ENCODE measurements at regions not wholly inside any gene's neighbourhood (a gene's known extent, or its start where the extent isn't known, plus 50 kb on each side); places are given as distances from the start of the nearest gene placed in this dataset.

DNA sequence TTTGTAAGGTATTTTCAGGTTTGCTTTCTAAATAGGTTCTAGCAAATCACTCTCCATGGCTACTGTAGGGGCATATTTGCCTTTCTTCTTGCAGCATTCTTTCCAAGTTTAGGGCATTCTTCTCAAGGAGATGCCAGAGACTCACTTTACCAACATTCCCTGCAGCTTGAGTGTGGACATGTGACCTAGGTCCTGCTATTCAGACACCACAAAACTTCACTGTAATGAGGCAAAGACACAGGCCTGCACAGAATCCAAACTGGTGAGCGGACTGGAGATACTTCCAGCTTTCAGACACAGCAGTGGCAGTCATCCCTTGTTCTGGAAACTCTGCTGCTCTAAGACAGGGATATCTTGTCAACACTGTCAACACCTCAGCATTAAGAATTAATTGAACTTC, 146.4 kb upstream of the PFN2 start:
- no peak overlapping the region for H3K4ac ChIP-seq (ENCODE audit: low read depth, low read length)
- WGBS (ENCODE audit: extremely low coverage, insufficient read length, low lambda C conversion rate): no CpG with 5 or more reads among the region's 1 CpG
- H3T11ph ChIP-seq (ENCODE audit: low read length): no peak overlapping the region
- TF ChIP-seq, protein P1, sequence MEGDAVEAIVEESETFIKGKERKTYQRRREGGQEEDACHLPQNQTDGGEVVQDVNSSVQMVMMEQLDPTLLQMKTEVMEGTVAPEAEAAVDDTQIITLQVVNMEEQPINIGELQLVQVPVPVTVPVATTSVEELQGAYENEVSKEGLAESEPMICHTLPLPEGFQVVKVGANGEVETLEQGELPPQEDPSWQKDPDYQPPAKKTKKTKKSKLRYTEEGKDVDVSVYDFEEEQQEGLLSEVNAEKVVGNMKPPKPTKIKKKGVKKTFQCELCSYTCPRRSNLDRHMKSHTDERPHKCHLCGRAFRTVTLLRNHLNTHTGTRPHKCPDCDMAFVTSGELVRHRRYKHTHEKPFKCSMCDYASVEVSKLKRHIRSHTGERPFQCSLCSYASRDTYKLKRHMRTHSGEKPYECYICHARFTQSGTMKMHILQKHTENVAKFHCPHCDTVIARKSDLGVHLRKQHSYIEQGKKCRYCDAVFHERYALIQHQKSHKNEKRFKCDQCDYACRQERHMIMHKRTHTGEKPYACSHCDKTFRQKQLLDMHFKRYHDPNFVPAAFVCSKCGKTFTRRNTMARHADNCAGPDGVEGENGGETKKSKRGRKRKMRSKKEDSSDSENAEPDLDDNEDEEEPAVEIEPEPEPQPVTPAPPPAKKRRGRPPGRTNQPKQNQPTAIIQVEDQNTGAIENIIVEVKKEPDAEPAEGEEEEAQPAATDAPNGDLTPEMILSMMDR (conservative IDR thresholded peaks at IDR 0.05): no peak
- H3K9me3 Mint-ChIP-seq: peaks cover 2 to 3% of the 10 kb centered on the region in 2 experiments; a peak in 2 of 5 replicates
- no peak for DNase-seq
- peaks cover 0 to 8% (median 4%) of the 10 kb centered on the region in 3 experiments; a peak in 4 of 7 replicates for H3K36me3 Mint-ChIP-seq (ENCODE audit: insufficient read depth in 1 of 3, low read depth in 3 of 3)
- no peak overlapping the region for H3K18ac ChIP-seq (ENCODE audit: insufficient read length, low read depth, low read length)
- peaks cover 9% of the 10 kb centered on the region; the same call in 1 of the 2 replicates for H3K4me1 ChIP-seq (ENCODE audit: insufficient read depth, low read length)
- H3K14ac ChIP-seq (ENCODE audit: insufficient read depth, low read length): no peak overlapping the region
- no peaks in the 10 kb centered on the region for H3K27me3 ChIP-seq (ENCODE audit: insufficient read depth, low read length)
- H2BK5ac ChIP-seq (ENCODE audit: insufficient read length, low read length): no peak overlapping the region
- peaks cover 48% of the 10 kb centered on the region in 2 experiments for H3K4me1 Mint-ChIP-seq
- no peak overlapping the region for H2BK15ac ChIP-seq (ENCODE audit: low read depth, low read length)
- no peaks in the 10 kb centered on the region for H3K23me2 ChIP-seq (ENCODE audit: insufficient read length, low read depth, low read length, poor library complexity, severe bottlenecking)
- no peak overlapping the region for H3K23ac ChIP-seq (ENCODE audit: insufficient read length, low read depth, low read length)
- no peaks in the 10 kb centered on the region for H3K9me3 ChIP-seq (ENCODE audit: control insufficient read depth, low read depth, low read length)
- no peak overlapping the region for H3K27ac ChIP-seq (ENCODE audit: insufficient read length, low read depth, low read length)
- peaks cover 3% of the 10 kb centered on the region for H3K27me3 Mint-ChIP-seq (ENCODE audit: low read depth)
- H3K56ac ChIP-seq (ENCODE audit: insufficient read length, low read depth, low read length): no peak overlapping the region
- no peak overlapping the region for H2BK20ac ChIP-seq (ENCODE audit: low read depth, low read length, poor library complexity, severe bottlenecking)
- H3K4me3 Mint-ChIP-seq: no peak overlapping the region
- no peak overlapping the region for H4K5ac ChIP-seq (ENCODE audit: insufficient read length, low read depth, low read length)
- no peak overlapping the region for H3K9ac ChIP-seq (ENCODE audit: extremely low read depth, insufficient read length, low read length)
- no peak overlapping the region for H2BK120ac ChIP-seq (ENCODE audit: low read depth, low read length, poor library complexity, severe bottlenecking)
- H3K79me2 ChIP-seq (ENCODE audit: insufficient read depth, low read length): no peaks in the 10 kb centered on the region
- H3K79me1 ChIP-seq (ENCODE audit: insufficient read depth, low read depth, low read length, poor library complexity, severe bottlenecking): no peaks in the 10 kb centered on the region
- H2AFZ ChIP-seq (ENCODE audit: low read length): no peak overlapping the region
- no peak overlapping the region for H4K8ac ChIP-seq (replicated peaks; ENCODE audit: insufficient read length, low read depth, low read length)
- H2BK12ac ChIP-seq (ENCODE audit: insufficient read length, low read depth, low read length): no peak overlapping the region
- no peak overlapping the region for H4K91ac ChIP-seq (ENCODE audit: insufficient read length, low read depth, low read length)
- no peak overlapping the region for H3K27ac Mint-ChIP-seq
- no peak overlapping the region for H3K4me2 ChIP-seq (ENCODE audit: insufficient read depth, insufficient read length, low read length)
- H4K20me1 ChIP-seq (ENCODE audit: control insufficient read depth, insufficient read depth, insufficient read length): no peaks in the 10 kb centered on the region
- H2AK5ac ChIP-seq (ENCODE audit: insufficient read length, low read length): no peak overlapping the region
